ENCODE measurements at regions not wholly inside any gene's neighbourhood (a gene's known extent, or its start where the extent isn't known, plus 50 kb on each side); places are given as distances from the start of the nearest gene placed in this dataset.

DNA sequence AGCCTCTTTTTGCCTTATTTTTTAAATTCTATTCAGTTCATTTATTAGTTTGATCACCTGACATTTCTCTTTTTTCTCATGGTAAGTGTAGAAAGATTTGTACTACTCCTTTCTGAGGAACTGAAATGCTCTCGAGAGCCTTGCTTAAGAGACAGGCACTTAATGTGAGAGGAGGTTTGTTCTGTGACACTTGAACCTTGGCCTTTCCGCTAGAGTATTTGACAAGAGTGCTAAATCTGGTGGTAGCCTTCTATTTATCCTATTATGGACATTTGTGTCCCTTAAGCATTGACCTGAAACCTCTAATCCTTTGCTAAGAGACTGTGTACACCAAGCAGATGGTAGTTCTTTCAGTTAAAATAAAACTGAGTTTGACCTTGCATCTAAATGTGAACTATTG is 805.0 kb upstream of the PTPRD start:
- TF ChIP-seq GATA2 (IDR thresholded peaks at IDR 0.05; ENCODE audit: low read depth, low read length) (no peak), GATA3 (IDR thresholded peaks at IDR 0.05; ENCODE audit: low read depth, low read length) (no peak)

DNA sequence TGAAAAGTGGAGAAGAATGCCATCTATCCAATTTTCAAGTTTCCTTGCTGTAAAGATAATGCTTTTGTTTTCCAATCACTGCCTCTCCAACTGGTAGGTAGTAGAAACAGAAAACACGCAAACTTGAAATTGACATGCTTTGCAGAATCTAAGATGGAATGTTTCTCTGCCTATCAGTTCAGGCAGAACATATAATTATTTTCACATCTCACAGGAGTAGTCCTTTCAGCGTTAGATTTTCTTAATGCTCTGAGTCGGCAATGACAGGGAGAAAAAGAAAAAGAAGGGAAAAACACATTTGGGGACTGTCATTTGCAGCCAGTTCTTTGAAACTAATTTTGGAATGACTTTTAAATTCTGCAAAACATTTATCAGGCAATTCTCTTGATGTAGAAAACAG is 818.7 kb upstream of the PTPRD start:
- TF ChIP-seq GATA2 (IDR thresholded peaks at IDR 0.05; ENCODE audit: low read depth, low read length) (no peak), GATA3 (IDR thresholded peaks at IDR 0.05; ENCODE audit: low read depth, low read length) (no peak)

DNA sequence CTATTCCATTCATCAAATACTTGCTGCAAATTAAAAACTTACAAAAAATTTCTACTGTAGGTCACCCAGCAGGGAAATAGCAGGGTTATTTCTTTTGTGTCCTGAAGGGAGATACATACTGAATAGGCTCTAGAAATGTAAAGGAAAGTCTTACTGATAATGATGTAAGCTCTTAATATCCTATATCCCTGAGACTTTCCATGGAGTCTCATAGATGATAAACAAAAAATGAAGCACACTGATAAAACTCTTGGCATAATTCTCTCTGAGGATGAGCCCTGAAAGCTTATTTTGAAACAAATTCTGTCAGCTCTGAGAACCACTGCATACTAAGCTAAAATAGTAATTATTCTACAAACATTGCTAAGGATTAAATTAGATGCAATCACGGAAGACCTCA is 819.6 kb upstream of the PTPRD start:
- no peak for TF ChIP-seq GATA2 (IDR thresholded peaks at IDR 0.05; ENCODE audit: low read depth, low read length)
- TF ChIP-seq GATA3 (IDR thresholded peaks at IDR 0.05; ENCODE audit: low read depth, low read length), result no peak

DNA sequence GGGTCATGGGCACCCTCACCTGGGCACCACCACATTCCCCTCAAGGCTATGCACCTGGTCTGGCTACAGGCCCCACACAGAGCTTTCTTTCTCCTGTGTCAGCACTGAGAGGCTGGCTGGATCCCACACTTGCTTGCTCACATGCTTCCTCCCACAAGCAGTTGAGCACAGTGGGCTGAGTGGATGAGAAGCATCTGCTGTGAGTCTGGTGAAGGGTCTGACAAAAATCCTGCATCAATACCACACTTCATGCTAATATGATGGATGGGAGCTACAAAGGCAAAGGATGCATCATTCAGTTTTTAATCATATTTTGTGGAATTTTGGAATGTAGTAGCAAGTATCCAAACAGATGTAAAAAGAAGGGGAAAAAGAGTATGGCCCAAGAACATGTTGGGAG is 830.8 kb upstream of the PTPRD start:
- no peak for TF ChIP-seq GATA3 (IDR thresholded peaks at IDR 0.05; ENCODE audit: low read depth, low read length)
- TF ChIP-seq GATA2 (IDR thresholded peaks at IDR 0.05; ENCODE audit: low read depth, low read length), result no peak

- no peak for TF ChIP-seq GATA3 (IDR thresholded peaks at IDR 0.05; ENCODE audit: low read depth, low read length)
- no peak for TF ChIP-seq GATA2 (IDR thresholded peaks at IDR 0.05; ENCODE audit: low read depth, low read length)
Observed at GRCh38 chr9:11457825-11458790, 845.3 kb upstream of the PTPRD start.

GRCh38 chr9:11469745-11470144 is 856.9 kb upstream of the PTPRD start:
- TF ChIP-seq GATA2 (IDR thresholded peaks at IDR 0.05; ENCODE audit: low read depth, low read length) (no peak), GATA3 (IDR thresholded peaks at IDR 0.05; ENCODE audit: low read depth, low read length) (no peak)

DNA sequence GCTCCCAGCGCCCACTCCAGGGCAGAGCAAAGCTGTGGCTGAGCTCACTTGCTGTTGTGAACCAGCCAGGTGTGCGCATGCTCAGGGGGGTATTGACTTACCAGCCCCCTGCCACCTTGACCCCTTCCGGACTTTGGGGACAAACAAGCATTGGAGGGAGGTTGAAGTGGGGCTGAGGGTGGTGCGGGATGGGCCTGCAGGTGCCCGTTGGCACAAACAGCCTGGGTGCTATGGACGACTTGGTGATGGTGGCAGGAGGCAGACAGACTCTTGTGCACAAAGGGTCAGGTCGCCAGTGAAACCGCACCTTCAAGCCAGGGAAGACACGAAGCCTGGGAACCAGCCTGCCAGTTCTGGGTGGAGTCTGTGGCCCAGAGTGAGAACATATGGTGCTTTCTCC is 858.5 kb upstream of the PTPRD start:
- no peak for TF ChIP-seq GATA3 (IDR thresholded peaks at IDR 0.05; ENCODE audit: low read depth, low read length)
- no peak for TF ChIP-seq GATA2 (IDR thresholded peaks at IDR 0.05; ENCODE audit: low read depth, low read length)

GRCh38 chr9:11500780-11501179 is 888.0 kb upstream of the PTPRD start:
- TF ChIP-seq GATA2 (IDR thresholded peaks at IDR 0.05; ENCODE audit: low read depth, low read length), result no peak
- no peak for TF ChIP-seq GATA3 (IDR thresholded peaks at IDR 0.05; ENCODE audit: low read depth, low read length)

GRCh38 chr9:11506980-11507379 is 894.2 kb upstream of the PTPRD start:
- TF ChIP-seq GATA3 (IDR thresholded peaks at IDR 0.05; ENCODE audit: low read depth, low read length) (no peak), GATA2 (IDR thresholded peaks at IDR 0.05; ENCODE audit: low read depth, low read length) (no peak)

- no peak for TF ChIP-seq GATA3 (IDR thresholded peaks at IDR 0.05; ENCODE audit: low read depth, low read length)
- TF ChIP-seq GATA2 (IDR thresholded peaks at IDR 0.05; ENCODE audit: low read depth, low read length), result no peak
Observed at GRCh38 chr9:11537566-11537965, 924.8 kb upstream of the PTPRD start.

DNA sequence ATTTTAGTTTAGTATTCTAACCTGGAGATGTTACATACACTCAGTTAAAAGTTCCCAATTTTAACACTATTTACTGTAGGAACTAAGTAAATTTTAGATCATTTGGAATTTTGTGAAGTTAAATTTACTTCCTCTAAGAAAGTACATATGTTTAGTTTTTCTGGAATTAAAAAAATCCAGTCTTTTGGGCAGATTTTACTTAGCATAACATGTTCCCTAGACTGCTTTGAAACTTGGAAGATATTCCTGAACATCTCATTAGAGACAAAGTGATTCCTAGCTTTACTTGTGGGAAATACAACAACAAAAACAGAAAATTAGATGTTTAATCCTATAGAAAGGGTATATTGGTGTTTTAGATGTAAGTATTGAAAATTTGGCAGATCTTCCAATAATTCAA is 930.0 kb upstream of the PTPRD start:
- TF ChIP-seq GATA3 (IDR thresholded peaks at IDR 0.05; ENCODE audit: low read depth, low read length) (no peak), GATA2 (IDR thresholded peaks at IDR 0.05; ENCODE audit: low read depth, low read length) (no peak)

GRCh38 chr9:11546231-11546630 is 933.4 kb upstream of the PTPRD start:
- no peak for TF ChIP-seq GATA3 (IDR thresholded peaks at IDR 0.05; ENCODE audit: low read depth, low read length)
- TF ChIP-seq GATA2 (IDR thresholded peaks at IDR 0.05; ENCODE audit: low read depth, low read length), result no peak

GRCh38 chr9:11549311-11549794 is 936.6 kb upstream of the PTPRD start:
- TF ChIP-seq GATA2 (IDR thresholded peaks at IDR 0.05; ENCODE audit: low read depth, low read length) (no peak), GATA3 (IDR thresholded peaks at IDR 0.05; ENCODE audit: low read depth, low read length) (no peak)

DNA sequence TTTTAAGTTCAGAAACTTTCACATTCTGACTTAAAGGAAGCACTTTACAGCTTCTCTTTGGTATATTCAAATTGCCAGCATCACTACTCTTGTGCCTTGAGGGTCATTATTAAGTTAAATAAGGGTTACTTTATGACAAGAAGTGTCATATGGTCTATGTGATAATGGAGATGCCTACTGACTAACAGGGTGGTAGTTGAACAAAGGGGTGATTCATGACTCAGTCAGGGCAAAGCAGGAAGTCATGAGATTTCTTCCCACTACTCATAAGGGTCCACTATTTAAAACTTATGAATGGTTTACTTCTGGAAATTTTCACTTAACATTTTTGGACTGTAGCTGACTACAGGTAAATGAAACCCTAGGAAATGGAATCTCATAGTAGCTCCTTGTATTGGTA is 938.3 kb upstream of the PTPRD start:
- TF ChIP-seq GATA2 (IDR thresholded peaks at IDR 0.05; ENCODE audit: low read depth, low read length) (no peak), GATA3 (IDR thresholded peaks at IDR 0.05; ENCODE audit: low read depth, low read length) (no peak)

DNA sequence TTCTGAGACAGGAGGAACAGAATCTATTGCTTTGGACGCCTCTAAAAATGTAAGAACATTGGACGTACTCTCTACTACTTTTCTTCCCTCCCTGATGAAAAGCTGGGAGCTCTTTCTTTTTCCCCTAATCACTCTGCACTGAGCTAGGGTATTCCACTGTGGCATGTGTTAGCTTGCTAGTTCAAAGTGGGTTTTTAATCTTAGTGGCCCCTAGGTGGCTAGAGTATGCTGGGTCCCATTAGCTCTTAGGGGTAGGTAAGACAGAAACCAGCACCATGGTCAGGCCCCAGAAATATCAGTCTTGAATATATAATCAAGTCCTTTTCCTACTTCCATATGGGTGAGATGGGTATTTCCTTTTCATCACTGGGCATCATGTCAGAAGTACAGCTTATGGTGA is 945.2 kb upstream of the PTPRD start:
- TF ChIP-seq GATA2 (IDR thresholded peaks at IDR 0.05; ENCODE audit: low read depth, low read length), result no peak
- no peak for TF ChIP-seq GATA3 (IDR thresholded peaks at IDR 0.05; ENCODE audit: low read depth, low read length)
